GM13976 (cell line): ENCODE measurements at regions not wholly inside any gene's neighbourhood (a gene's known extent, or its start where the extent isn't known, plus 50 kb on each side); places are given as distances from the start of the nearest gene placed in this dataset.

ENCODE experiments used
- DNase-seq: peaks from one replicate; pipeline ENCODE4 v3.0.0; 2012; ENCODE audit warnings: low spot score
- CTCF ChIP-seq: IDR thresholded peaks from 2 replicates; pipeline ENCODE4 v1.5.1; 2012; ENCODE audit warnings: borderline replicate concordance, mild to moderate bottlenecking; ENCODE audit not compliant: insufficient read depth; ENCODE audit errors: extremely low read depth, missing control alignments, control extremely low read depth
- in situ Hi-C: fragments of 300-500 bp; cut with MboI; formaldehyde crosslinking; loops from one replicate; pipeline ENCODE4 v1.12.0; 2022; ENCODE audit warnings: low sequenced_read_pairs, mixed read lengths, inconsistent platforms; ENCODE audit not compliant: unreplicated experiment

GRCh38 chr7:69510114-69510513, 88.2 kb upstream of the AUTS2 start:
- in situ Hi-C loops, result no loop called here
- DNase-seq, result no peak
- TF ChIP-seq CTCF, result no peak

- DNase-seq, result no peak
- in situ Hi-C loops, result no loop called here
- no peak for TF ChIP-seq CTCF
These were observed 82.6 kb upstream of the AUTS2 start for GRCh38 chr7:69515495-69516212.

GRCh38 chr7:69516238-69516820, 81.9 kb upstream of the AUTS2 start:
- no peak for TF ChIP-seq CTCF
- DNase-seq, result no peak
- in situ Hi-C loops, result no loop called here

- in situ Hi-C loops, result no loop called here
- TF ChIP-seq CTCF, result no peak
- DNase-seq, result no peak
These were observed 80.1 kb upstream of the AUTS2 start for GRCh38 chr7:69517985-69518704.

- in situ Hi-C loops, result no loop called here
- no peak for DNase-seq
- no peak for TF ChIP-seq CTCF
These were observed 79.6 kb upstream of the AUTS2 start for GRCh38 chr7:69518705-69519077.

- TF ChIP-seq CTCF, result no peak
- in situ Hi-C loops, result no loop called here
- no peak for DNase-seq
These were observed 71.7 kb upstream of the AUTS2 start for GRCh38 chr7:69526570-69526969.
